Stimulated activated CD4-positive, alpha-beta T cell treated with anti-CD3 and anti-CD28 coated beads, Interleukin-15, amount 100 ng/mL, for 48 hours (primary cell): ENCODE measurements at regions not wholly inside any gene's neighbourhood (a gene's known extent, or its start where the extent isn't known, plus 50 kb on each side); places are given as distances from the start of the nearest gene placed in this dataset.

Experiments used
- DNase-seq, 2 donors: peaks; one replicate each; pipeline ENCODE4 v3.0.0-alpha.2; 2020; ENCODE audit warnings: low read depth in 2 of 2

DNA sequence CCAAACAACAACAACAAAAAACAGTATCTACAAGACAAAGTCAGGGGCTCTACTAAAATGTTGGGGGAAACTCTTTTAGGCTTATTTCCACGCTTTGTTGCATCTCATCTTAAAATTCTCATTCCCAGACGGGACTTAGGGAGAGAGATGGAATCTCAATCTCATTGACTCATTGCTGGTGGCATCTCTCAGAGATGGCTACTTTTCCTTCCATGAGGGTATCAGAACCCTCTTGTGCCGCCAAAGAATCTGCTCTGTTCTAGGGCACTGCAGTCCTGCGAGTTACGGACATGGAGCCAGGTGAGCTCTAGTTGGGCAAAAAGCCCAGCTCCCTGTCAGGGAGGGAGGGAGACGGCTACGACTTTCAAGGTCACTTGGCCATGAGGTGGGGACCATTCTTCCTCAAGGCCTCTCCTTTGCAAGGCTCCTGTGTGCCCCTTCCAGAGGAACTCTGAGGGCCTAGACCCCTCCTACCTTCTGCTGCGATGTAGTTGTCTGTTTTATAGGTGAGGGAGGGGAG lies 68.0 kb downstream of the MYCN start:
- DNase-seq: no peak

DNA sequence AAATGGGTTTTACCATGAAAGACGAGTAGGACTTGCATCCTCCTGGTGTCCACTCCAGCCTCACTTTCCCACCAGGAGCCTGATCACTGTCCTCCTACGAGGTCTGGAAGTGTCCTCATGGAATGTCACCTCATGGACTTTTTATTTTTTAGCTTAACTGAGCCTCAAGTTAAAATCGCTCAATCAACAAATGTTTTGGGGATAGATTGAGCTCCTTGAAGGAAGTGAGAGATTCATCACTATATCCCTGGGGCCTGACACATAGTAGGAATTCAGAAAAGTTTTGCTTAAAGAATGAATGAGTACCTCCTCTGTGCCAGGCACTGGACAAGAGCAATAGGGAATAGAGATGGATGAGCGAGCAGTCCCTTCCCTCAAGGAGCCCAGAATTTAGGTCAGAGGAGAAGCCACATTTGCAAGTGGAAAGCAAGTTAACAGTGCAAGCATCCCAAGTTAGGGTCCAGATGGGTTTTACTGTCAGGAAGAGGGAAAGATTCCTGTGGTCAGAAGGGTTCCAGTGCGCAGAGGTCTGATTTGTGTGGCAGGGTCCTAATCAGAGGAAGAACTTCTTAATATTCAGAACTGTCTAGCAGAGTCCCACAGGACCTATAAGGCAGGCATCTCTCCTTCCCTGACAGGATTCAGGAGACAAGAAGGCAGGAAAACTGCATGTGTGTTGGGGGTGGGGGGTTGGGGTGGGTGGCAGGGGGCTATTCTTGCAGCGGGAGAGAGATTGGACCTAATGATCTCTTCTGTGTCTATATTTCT lies 67.0 kb downstream of the MYCN start:
- DNase-seq: no peak

DNA sequence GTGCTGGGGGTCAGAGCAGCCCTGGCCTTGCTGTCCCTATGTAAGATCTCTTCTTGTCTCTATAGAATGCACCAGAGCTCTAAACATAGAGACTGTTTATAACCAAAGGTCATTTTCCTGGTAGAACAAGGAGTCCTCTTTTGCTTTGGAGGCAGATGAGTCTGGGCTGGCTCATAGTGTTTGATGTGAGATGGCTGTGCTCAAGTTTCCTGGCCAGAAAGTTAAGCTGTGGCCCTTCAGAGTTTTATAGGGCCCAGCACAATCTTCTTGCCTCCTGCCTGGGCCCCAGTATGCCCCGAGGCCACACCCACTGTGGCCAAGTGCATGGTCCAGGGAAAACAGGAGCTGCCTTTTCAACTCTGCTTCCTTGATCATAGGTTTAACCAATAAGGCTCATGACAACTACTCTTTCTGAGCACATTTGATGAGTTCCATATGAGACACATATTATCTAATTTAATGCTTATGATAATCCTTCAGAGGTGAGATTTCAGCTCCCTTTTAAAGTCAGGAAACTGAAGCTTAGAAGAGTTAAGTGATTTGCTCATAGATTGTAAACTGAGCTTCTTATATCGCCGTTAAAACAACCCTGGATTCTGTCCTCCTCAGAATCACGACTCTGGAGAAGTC lies 66.3 kb downstream of the MYCN start:
- no peak for DNase-seq

DNA sequence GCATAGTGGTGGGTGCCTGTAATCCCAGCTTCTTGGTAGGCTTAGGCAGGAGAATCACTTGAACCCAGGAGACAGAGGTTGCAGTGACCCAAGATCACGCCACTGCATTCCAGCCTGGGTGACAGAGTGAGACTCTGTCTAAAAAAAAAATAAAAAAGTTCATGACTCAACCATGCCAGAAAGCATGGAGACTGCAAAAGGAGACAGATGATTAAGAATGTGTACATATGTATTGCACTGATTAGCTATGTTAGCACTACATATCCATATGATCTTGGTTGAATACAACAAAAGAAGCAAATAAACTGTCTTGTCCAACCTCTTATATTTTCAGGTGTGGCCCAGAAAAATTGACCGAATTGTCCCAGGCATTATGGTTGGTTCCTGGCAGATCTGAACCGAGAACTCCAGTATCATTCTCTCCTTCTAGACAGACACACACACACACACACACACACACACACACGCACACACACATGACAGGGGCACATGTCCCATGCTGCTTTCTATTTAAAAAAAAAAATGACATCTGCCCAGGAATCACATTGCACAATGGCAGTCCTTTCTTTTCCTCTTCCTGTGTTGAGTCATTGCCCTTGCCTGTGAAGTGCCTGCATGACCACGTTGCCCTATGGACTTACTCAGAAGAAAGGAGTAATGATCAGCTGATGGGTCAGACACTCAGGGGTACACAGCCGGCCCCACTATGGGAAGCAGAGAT lies 65.6 kb downstream of the MYCN start:
- DNase-seq: no peak

DNA sequence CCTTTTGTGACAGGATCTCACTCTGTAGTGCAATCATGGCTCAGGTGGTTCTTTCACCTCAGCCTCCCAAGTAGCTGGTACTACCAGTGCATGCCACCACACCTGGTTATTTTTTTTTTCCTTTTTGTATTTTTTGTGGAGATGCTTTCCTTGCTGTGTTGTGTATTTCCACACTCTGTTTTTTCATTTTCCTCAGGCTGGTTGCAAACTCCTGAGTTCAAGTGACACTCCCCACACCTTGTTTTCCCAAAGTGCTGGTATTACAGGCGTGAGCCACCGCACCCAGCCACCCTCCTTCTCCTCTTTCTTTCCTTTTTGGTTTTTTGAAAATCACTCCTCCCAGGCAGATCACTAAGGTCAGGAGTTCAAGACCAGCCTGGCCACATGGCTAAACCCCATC lies 65.0 kb downstream of the MYCN start:
- DNase-seq: no peak

DNA sequence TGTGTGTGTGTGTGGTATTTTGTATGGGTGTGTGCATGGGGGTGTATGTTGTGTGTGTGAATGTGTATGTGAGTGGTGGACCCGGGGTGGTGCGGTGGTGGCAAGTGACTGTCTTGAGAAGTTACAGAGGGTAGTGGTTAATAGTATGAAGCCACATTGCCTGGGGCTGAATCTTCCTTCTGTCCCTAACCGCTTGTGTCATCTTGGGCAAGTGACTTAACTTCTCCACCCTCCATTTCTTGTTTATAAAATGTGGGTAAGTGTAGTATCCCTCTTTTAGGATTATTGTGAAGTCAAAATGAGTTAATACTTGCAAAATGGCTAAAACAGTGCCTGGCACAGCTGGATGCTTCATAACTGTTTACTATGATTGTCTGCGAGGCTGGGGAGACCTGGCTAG lies 63.5 kb downstream of the MYCN start:
- no peak for DNase-seq

DNA sequence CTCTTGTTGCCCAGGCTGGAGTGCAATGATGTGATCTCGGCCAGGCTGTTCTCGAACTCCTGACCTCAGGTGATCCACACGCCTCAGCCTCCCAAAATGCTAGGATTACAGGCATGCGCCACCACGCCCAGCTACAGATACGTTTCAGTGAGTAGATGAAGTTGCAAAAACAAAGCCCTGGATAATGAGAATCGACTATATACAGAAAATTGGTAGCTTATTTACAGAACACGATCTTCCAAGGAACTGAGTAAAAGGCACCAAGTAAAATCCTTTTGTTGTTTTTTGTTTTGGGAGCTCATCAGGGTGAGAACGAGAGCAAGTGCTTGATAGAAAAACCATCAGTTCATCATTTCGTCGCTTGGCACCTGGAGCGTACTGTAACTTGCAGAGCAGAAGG lies 62.8 kb downstream of the MYCN start:
- DNase-seq: no peak

DNA sequence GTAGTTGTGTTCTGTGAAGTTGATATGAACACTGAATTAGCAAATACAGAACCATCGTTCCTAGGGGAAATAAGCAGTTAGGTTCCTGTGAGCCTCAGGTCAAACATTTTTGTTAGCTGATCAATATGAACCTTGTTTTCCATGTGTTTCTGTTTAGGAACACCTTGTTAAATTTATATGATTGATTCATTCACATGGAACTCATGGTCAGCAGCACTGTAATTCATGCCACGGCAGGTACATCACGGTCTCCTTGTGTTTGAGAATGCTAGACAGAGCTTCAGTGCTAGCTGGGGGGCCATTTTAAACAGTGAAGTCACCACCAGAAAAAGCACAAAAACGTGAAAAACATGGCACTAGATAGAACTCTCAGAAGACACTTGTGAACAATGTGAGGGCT lies 62.2 kb downstream of the MYCN start:
- no peak for DNase-seq

DNA sequence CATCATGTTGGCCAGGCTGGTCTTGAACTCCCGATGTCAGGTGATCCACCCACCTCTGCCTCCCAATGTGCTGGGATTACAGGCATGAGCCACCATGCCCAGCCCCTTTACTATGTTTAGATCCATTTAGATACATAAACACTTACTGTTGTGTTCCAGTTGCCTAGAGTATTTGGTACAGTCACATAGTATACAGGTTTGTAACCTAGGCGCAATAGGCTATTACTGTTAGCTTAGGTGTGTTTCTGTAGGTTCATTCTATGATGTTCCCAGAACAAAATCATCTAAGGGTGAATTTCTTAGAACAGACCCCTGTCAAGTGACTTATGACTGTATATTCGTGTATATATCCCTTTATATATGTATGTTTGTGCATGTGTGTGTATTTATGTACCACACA lies 61.8 kb downstream of the MYCN start:
- DNase-seq: no peak

DNA sequence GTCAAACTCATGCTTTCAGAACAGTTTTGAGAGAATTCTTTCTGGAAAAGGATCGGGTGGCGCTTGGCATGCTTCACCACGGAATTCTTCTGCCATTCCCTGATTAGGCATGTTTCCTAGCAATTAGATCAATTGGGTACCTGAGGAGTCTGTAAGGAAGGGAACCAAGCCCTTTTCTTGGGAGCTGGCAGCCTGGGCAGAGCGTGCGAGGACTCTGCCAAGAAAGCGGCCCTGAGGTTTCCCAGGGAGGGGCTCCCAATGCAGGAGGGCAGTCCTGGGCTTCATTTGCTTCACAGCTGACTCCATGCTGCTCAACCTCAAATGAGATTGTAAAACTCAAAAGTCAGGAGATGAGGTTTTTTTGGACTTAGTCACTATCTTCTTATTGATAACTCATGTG lies 60.3 kb downstream of the MYCN start:
- no peak for DNase-seq

DNA sequence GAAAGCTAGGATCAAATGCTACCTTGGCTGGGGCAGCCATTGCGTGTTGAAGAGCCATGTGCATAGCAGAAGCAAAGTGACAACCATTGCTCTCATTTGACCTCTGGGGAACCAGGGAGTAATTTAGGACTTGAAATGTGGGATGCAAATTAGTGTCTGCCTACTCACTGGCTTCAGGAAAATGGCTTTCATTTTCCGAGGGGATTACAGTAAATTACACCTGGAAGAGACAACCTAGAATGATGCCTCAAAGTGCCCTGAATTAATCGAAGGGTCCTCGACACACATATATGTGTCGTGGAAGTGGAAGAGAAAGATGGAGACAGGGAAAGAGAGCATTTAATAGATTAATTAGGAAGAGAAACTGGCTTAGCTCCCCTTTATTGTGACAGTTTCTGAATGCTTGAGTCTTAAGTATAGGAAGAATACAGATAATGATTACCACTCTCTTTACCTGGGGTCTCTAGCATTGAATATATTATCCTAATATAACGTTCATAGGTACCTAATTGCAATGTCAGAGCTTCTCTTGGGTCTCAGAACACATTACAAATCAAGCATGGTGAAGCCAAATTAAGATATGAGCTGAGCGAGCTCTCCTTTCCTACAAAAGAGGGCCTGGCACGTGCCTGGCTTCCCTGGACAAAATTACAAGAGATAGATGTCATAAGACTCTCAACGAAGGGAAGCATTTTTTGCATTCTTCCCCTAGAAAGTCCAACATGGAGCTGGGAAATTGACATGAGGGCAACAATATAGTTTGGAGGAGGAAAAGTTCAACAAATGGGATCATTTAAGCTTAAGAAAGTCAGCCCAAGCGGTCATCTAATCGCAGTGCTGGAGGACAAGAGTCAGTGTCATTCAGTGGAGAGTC lies 59.5 kb downstream of the MYCN start:
- DNase-seq: no peak

DNA sequence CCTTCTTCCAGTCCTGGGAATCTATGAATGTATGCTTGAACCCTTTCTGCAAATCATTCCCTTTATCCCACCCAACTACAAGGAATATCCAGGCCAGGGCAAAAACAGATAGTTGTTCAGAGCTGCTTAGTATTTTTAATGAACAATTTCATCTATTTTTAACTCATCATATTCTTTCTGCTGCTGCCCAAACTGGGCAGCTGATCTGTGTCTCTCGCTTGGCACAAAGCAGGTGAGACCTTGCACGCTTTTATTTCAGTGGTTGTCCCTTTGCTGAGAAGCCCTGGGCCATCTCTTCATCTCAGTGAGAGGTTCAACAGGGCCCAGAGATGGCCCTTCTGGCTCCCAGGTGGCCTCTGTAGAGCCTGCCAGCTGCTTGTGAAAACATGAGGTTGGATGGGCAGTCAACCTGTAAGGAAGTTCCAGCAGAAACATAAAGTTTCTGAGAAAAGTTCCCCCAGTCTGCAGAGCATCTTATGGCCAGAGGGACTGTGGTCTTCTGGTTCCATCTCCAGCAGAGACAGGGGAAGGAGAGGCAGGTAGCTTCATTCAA lies 57.5 kb downstream of the MYCN start:
- no peak for DNase-seq

DNA sequence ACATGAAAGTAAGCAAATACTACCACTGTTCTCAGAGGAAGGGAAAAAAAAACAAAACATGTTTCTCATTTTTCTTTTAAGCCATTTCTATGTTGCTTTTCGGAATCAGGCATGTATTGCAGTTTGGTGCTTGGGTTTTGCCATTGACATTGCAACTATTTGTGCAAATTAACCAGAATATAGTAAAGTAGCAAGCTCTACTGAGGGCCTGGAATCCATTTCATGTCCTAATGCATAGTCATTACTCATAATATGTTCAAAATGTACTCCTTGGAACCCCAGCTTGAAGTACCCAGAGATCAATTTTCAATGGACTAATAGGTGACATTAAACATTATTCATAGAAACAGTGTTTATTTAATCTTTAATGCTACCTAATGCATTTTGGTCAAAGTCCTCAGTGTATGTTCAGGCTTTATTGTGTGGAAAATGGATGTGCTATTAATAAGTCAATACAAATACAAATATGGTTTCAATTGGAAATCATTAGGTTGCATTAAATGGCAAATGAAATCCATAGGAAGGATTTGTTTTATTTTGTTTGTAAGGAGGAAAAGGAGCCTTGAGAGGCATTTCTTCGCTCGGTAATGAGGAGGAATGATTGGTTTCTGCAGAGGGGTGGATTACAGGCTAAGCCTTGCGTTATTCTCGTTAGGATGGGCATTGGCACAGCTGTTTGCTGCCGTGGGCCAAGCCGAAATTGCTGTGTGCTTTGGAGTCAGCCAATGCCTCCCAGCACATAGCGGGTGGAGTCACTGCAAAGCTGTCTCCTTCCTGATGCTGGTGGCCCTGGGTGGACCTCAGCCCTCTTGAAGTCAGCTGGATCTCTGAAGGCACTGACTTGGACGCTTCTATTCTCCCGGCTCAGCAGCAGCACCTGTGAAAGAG lies 56.4 kb downstream of the MYCN start:
- no peak for DNase-seq
